ENCODE measurements at regions not wholly inside any gene's neighbourhood (a gene's known extent, or its start where the extent isn't known, plus 50 kb on each side); places are given as distances from the start of the nearest gene placed in this dataset.

DNA sequence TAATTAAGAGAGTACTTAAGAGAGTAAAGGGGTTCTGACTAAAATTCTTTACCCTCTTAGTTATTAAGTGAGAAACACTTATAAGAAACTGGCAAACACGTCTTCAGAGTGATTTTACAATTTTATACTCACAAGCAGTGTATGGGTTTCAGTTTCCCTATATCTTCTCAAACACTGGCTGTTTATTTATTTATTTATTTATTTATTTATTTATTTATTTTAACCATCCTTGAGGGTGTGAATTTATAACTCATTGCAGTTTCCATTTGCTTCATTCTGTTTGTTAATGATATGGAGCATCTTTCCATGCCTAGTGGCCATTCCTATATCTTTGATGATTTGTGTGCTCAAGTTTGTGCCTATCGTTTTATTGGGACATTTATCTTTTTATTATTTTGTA is 68.0 kb upstream of the SGCD start:
- TF ChIP-seq, protein P1, sequence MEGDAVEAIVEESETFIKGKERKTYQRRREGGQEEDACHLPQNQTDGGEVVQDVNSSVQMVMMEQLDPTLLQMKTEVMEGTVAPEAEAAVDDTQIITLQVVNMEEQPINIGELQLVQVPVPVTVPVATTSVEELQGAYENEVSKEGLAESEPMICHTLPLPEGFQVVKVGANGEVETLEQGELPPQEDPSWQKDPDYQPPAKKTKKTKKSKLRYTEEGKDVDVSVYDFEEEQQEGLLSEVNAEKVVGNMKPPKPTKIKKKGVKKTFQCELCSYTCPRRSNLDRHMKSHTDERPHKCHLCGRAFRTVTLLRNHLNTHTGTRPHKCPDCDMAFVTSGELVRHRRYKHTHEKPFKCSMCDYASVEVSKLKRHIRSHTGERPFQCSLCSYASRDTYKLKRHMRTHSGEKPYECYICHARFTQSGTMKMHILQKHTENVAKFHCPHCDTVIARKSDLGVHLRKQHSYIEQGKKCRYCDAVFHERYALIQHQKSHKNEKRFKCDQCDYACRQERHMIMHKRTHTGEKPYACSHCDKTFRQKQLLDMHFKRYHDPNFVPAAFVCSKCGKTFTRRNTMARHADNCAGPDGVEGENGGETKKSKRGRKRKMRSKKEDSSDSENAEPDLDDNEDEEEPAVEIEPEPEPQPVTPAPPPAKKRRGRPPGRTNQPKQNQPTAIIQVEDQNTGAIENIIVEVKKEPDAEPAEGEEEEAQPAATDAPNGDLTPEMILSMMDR (IDR thresholded peaks at IDR 0.05) = no peak
- TF ChIP-seq POLR2AphosphoS5 (IDR thresholded peaks at IDR 0.05; ENCODE audit: low read depth, low read length) (no peak), TCF7L2 (IDR thresholded peaks at IDR 0.05; ENCODE audit: low read depth, low read length) (no peak)
